ENCODE measurements at regions not wholly inside any gene's neighbourhood (a gene's known extent, or its start where the extent isn't known, plus 50 kb on each side); places are given as distances from the start of the nearest gene placed in this dataset.

GRCh38 chr9:107559494-107560086 is 70.0 kb upstream of the KLF4 start (continued):
- TF ChIP-seq PRDM1 (tag by site-specific recombination; IDR thresholded peaks at IDR 0.05) = no peak
- TF ChIP-seq OVOL3 (tag by site-specific recombination; IDR thresholded peaks at IDR 0.05) = no peak
- no peak for TF ChIP-seq GLIS1 (tag by site-specific recombination; IDR thresholded peaks at IDR 0.05)
- no peak for TF ChIP-seq KLF1 (tag by site-specific recombination; IDR thresholded peaks at IDR 0.05)
- TF ChIP-seq ZNF121 (tag by site-specific recombination; IDR thresholded peaks at IDR 0.05) = no peak
- TF ChIP-seq, protein P1, sequence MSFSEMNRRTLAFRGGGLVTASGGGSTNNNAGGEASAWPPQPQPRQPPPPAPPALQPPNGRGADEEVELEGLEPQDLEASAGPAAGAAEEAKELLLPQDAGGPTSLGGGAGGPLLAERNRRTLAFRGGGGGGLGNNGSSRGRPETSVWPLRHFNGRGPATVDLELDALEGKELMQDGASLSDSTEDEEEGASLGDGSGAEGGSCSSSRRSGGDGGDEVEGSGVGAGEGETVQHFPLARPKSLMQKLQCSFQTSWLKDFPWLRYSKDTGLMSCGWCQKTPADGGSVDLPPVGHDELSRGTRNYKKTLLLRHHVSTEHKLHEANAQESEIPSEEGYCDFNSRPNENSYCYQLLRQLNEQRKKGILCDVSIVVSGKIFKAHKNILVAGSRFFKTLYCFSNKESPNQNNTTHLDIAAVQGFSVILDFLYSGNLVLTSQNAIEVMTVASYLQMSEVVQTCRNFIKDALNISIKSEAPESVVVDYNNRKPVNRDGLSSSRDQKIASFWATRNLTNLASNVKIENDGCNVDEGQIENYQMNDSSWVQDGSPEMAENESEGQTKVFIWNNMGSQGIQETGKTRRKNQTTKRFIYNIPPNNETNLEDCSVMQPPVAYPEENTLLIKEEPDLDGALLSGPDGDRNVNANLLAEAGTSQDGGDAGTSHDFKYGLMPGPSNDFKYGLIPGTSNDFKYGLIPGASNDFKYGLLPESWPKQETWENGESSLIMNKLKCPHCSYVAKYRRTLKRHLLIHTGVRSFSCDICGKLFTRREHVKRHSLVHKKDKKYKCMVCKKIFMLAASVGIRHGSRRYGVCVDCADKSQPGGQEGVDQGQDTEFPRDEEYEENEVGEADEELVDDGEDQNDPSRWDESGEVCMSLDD (tag by site-specific recombination; IDR thresholded peaks at IDR 0.05) = no peak
- TF ChIP-seq HOXD13 (CRISPR knock-in tag; IDR thresholded peaks at IDR 0.05; ENCODE audit: borderline replicate concordance) = no peak
- TF ChIP-seq PATZ1 (tag by site-specific recombination; IDR thresholded peaks at IDR 0.05) = no peak
- no peak for TF ChIP-seq SALL2 (tag by site-specific recombination; IDR thresholded peaks at IDR 0.05; ENCODE audit: borderline replicate concordance)
- no peak for TF ChIP-seq GFI1B (tag by site-specific recombination; IDR thresholded peaks at IDR 0.05)
- no peak for TF ChIP-seq ZNF18 (tag by site-specific recombination; IDR thresholded peaks at IDR 0.05)
- TF ChIP-seq, protein P2, sequence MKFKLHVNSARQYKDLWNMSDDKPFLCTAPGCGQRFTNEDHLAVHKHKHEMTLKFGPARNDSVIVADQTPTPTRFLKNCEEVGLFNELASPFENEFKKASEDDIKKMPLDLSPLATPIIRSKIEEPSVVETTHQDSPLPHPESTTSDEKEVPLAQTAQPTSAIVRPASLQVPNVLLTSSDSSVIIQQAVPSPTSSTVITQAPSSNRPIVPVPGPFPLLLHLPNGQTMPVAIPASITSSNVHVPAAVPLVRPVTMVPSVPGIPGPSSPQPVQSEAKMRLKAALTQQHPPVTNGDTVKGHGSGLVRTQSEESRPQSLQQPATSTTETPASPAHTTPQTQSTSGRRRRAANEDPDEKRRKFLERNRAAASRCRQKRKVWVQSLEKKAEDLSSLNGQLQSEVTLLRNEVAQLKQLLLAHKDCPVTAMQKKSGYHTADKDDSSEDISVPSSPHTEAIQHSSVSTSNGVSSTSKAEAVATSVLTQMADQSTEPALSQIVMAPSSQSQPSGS (tag by site-specific recombination; IDR thresholded peaks at IDR 0.05; ENCODE audit: low read depth) = no peak
- TF ChIP-seq, protein P3, sequence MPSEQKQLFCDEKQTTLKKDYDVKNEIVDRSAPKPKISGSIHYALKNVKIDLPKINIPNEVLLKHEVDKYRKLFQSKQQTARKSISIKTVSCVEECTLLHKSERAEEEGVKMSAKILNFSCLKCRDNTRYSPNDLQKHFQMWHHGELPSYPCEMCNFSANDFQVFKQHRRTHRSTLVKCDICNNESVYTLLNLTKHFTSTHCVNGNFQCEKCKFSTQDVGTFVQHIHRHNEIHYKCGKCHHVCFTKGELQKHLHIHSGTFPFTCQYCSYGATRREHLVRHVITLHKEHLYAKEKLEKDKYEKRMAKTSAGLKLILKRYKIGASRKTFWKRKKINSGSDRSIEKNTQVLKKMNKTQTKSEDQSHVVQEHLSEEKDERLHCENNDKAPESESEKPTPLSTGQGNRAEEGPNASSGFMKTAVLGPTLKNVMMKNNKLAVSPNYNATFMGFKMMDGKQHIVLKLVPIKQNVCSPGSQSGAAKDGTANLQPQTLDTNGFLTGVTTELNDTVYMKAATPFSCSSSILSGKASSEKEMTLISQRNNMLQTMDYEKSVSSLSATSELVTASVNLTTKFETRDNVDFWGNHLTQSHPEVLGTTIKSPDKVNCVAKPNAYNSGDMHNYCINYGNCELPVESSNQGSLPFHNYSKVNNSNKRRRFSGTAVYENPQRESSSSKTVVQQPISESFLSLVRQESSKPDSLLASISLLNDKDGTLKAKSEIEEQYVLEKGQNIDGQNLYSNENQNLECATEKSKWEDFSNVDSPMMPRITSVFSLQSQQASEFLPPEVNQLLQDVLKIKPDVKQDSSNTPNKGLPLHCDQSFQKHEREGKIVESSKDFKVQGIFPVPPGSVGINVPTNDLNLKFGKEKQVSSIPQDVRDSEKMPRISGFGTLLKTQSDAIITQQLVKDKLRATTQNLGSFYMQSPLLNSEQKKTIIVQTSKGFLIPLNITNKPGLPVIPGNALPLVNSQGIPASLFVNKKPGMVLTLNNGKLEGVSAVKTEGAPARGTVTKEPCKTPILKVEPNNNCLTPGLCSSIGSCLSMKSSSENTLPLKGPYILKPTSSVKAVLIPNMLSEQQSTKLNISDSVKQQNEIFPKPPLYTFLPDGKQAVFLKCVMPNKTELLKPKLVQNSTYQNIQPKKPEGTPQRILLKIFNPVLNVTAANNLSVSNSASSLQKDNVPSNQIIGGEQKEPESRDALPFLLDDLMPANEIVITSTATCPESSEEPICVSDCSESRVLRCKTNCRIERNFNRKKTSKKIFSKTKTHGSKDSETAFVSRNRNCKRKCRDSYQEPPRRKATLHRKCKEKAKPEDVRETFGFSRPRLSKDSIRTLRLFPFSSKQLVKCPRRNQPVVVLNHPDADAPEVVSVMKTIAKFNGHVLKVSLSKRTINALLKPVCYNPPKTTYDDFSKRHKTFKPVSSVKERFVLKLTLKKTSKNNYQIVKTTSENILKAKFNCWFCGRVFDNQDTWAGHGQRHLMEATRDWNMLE (tag by site-specific recombination; conservative IDR thresholded peaks at IDR 0.05; ENCODE audit: low read depth) = no peak
- no peak for TF ChIP-seq ZNF37A (tag by site-specific recombination; IDR thresholded peaks at IDR 0.05)
- no peak for TF ChIP-seq ZNF670 (tag by site-specific recombination; IDR thresholded peaks at IDR 0.05; ENCODE audit: low read depth)
